ENCODE measurements at regions not wholly inside any gene's neighbourhood (a gene's known extent, or its start where the extent isn't known, plus 50 kb on each side); places are given as distances from the start of the nearest gene placed in this dataset.
"Not testable (repeated sequence)": the region's sequence is repeated elsewhere in the genome, so short reads cannot be mapped to it uniquely, and the experiment has no call there.

GRCh38 chr14:44609876-44610510, 102.9 kb upstream of the FSCB start:
- no peak for DNase-seq

- no peak for DNase-seq
Measured at GRCh38 chr14:44609201-44609600, 102.1 kb upstream of the FSCB start.

GRCh38 chr14:44607701-44608100, 100.6 kb upstream of the FSCB start:
- DNase-seq, result no peak

- DNase-seq, result no peak
Measured at GRCh38 chr14:44606576-44606975, 99.5 kb upstream of the FSCB start.

- DNase-seq, result not testable (repeated sequence)
Measured at GRCh38 chr14:44601266-44601665, 94.2 kb upstream of the FSCB start.

- no peak for DNase-seq
Measured at GRCh38 chr14:44589180-44589579, 82.1 kb upstream of the FSCB start.

GRCh38 chr14:44586910-44587309, 79.8 kb upstream of the FSCB start:
- DNase-seq, result no peak

GRCh38 chr14:44576356-44576755, 69.3 kb upstream of the FSCB start:
- no peak for DNase-seq

GRCh38 chr14:44567997-44568396, 60.9 kb upstream of the FSCB start:
- DNase-seq, result no peak

- DNase-seq, result no peak
Measured at GRCh38 chr14:44565968-44566367, 58.9 kb upstream of the FSCB start.

- DNase-seq, result no peak
Measured at GRCh38 chr14:44564908-44565307, 57.8 kb upstream of the FSCB start.
